Astrocyte of the spinal cord (primary cell): ENCODE measurements at regions not wholly inside any gene's neighbourhood (a gene's known extent, or its start where the extent isn't known, plus 50 kb on each side); places are given as distances from the start of the nearest gene placed in this dataset.

Source experiments
- DNase-seq: peaks from one replicate; pipeline ENCODE4 v3.0.0; 2011; ENCODE audit warnings: low read depth, low spot score
- H3K4me3 ChIP-seq: 2 replicates; pipeline ENCODE4 v1.5.1; 2011; ENCODE audit warnings: low read depth, mild to moderate bottlenecking, low read length, moderate library complexity
- in situ Hi-C: cut with HindIII; loops from 2 replicates; pipeline ENCODE4 v1.10.0; 2017; ENCODE audit warnings: low sequenced_read_pairs
- TF ChIP-seq, protein P1 (sequence below): IDR thresholded peaks from 2 replicates; pipeline ENCODE4 v1.5.1; 2012; ENCODE audit warnings: low read depth, mild to moderate bottlenecking, low read length, inconsistent platforms

DNA sequence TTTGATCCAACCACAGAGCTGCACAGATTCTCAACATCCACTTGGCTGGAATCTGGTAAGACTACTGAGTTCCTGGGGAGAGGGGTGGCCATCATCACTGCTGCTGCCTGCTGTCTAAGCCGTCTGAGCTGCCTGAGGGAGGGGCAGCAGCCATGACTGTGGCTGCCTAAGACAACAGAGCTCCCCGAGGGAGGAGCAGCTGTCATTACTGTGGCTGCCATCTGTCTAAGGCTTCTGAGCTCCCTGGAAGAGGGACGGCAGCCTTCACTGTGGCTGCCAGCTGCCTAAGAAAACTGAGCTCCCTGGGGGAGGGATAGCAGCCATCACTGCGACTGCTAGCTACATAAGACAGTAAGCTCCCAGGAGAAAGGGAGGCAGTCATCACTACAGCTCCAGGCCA is 584.4 kb downstream of the NR4A2 start:
- H3K4me3 ChIP-seq = no peak overlapping the region
- DNase-seq = no peak
- in situ Hi-C loops = no loop called here
- TF ChIP-seq, protein P1, sequence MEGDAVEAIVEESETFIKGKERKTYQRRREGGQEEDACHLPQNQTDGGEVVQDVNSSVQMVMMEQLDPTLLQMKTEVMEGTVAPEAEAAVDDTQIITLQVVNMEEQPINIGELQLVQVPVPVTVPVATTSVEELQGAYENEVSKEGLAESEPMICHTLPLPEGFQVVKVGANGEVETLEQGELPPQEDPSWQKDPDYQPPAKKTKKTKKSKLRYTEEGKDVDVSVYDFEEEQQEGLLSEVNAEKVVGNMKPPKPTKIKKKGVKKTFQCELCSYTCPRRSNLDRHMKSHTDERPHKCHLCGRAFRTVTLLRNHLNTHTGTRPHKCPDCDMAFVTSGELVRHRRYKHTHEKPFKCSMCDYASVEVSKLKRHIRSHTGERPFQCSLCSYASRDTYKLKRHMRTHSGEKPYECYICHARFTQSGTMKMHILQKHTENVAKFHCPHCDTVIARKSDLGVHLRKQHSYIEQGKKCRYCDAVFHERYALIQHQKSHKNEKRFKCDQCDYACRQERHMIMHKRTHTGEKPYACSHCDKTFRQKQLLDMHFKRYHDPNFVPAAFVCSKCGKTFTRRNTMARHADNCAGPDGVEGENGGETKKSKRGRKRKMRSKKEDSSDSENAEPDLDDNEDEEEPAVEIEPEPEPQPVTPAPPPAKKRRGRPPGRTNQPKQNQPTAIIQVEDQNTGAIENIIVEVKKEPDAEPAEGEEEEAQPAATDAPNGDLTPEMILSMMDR = no peak

DNA sequence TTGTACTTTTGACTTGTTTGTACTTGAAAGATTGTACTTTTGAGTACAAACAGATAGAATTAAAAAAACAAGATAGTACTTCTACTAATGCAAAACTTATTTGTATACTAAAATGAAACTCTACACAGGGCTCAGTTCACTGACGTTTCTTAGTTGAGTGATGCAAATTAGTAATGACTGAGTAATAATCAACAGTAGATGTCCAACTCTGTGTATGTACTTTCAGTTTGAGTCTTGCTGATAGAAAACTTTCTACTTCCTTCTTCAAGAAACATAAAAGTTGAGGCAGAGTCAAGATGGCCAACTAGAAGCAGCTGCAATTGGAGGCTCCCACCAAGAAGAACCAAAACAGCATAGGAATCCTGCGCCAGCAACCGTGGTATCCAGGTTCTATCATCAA is 585.0 kb downstream of the NR4A2 start:
- in situ Hi-C loops = no loop called here
- DNase-seq = no peak
- TF ChIP-seq, protein P1 = no peak
- no peak overlapping the region for H3K4me3 ChIP-seq

DNA sequence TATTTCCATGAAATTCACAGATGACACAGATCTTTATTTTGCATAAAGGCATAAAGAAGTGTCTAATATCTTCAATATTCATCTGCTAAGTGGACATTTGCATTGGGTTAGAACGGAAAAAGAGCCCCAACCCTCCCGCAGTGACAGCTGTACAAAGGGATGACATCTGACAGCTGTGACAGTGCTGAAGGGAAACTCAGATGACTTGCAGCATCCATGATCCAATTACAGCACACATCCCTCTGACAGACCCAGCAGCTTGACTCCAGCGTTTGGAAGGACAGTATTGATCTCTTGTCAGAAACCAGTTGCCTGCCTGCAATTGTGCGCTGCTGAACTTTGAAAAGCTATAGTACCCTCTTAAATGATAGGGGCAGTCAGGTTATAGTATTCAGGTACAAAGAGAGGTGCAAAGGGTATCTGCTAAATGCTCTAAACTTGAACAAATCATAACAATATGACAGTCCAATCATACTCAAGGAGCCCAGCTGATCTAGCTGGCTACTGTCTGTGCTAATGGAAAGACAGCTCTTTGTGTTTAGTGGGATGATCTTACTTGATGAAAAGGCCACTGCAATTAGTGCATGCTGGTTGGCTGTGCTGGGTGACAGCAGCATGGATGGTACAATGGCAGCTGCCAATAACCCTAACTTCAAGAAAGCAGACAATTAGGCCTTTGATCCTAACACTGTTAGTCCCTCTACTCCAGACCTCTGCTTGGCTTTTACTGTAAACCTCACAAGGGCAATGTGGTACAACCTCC is 599.2 kb downstream of the NR4A2 start:
- TF ChIP-seq, protein P1 = no peak
- H3K4me3 ChIP-seq = no peak overlapping the region
- no peak for DNase-seq
- in situ Hi-C loops = no loop called here

DNA sequence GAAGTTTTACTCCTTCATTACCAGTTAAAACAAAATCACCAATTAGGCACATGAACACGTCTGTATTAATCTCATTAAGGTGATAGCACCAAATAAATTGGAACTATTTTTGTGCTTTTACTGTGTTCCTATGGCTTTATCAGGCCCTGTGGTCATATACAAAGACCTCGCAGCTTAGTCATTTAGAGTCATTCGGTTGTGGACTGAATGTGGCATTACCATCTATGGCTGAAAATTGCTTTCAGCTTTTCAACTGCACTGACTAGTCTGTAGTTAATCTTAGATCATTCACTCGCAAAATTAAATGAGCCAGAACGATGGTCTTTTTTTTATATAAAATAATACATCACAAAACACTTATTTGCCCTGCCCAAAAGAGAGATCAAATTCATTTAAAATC is 601.7 kb downstream of the NR4A2 start:
- in situ Hi-C loops = no loop called here
- TF ChIP-seq, protein P1 = no peak
- H3K4me3 ChIP-seq = no peak overlapping the region
- DNase-seq = no peak

DNA sequence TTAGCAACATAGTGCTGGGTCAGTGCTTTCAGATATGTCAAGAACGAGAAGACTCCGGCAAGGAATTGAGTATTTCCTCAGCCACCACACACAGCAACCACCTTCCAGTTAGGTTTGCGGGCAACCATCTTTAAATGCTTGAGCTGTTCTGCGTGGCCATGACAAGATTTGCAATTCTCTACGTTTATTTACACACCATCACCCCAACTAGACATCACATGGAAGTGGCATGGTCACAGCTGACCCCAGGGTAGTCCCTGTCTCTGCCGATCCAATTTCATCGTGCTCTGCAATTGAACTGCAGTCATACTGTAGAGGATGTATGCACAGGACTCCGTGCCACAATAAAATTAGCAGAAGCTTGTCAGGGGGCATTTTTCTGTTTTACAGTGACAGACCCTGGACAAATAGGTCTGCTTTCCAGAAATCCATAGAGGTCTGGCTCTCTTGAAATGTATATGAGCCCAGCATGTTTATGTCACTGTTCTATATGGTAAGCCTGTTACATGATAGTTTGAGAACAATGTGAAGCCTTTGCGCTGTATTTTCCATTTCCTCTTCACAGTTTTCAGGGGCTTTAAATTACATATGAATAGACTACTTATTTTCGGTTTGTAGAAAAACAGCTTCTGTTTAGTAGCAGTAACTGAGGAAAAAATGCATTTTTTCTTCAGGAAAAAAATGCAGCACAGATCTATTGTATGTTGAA is 605.2 kb downstream of the NR4A2 start:
- peak; percentile 1 for DNase-seq
- in situ Hi-C loops = no loop called here
- H3K4me3 ChIP-seq = no peak overlapping the region
- TF ChIP-seq, protein P1 = no peak

DNA sequence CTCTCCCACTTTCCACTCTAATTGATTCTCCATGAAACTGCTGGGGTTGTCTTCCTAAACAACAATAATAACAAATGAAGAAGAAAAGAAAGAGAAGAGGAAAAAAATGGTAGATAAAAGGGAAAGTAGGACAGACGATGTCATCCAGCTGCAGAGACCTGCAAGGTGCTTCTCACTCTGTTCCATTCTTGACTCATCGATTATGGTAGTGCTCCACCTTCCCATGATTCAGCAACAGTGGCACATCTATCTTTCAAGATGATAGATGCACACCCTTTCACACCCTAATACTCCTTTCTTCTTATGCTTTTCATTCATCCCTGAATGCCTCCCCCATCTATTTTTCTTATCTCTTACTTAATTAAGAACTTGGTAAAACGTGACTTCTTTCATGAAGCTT is 610.2 kb downstream of the NR4A2 start:
- in situ Hi-C loops = no loop called here
- no peak for DNase-seq
- no peak overlapping the region for H3K4me3 ChIP-seq
- TF ChIP-seq, protein P1 = no peak
